Uterus (tissue), 3 donors: ENCODE measurements at regions not wholly inside any gene's neighbourhood (a gene's known extent, or its start where the extent isn't known, plus 50 kb on each side); places are given as distances from the start of the nearest gene placed in this dataset.

ENCODE experiments used
- DNase-seq, 2 donors: peaks; one replicate each; pipeline ENCODE4 v3.0.0-alpha.2; 2019 to 2020
- H3K27ac ChIP-seq, 2 donors: fragments of 200-600 bp; sonication (generic); 1 replicate in 1 of 2; 2 replicates in 1 of 2; pipeline ENCODE4 v1.5.1; 2016 to 2018
- H3K27me3 ChIP-seq, 2 donors: fragments of 200-600 bp; sonication (generic); one replicate each; pipeline ENCODE4 v1.5.1; 2018 to 2019; ENCODE audit warnings: control low read depth in 1 of 2
- H3K36me3 ChIP-seq, 2 donors: fragments of 200-600 bp; sonication (generic); one replicate each; pipeline ENCODE4 v1.5.1; 2019; ENCODE audit warnings: control low read depth in 1 of 2
- H3K4me1 ChIP-seq, 2 donors: fragments of 200-600 bp; sonication (generic); one replicate each; pipeline ENCODE4 v1.5.1; 2018 to 2019; ENCODE audit warnings: control low read depth in 1 of 2
- H3K4me3 ChIP-seq, 2 donors: fragments of 200-600 bp; sonication (generic); 1 replicate in 1 of 2; 2 replicates in 1 of 2; pipeline ENCODE4 v1.5.1; 2018 to 2019; ENCODE audit warnings: mild to moderate bottlenecking in 1 of 2
- H3K9me3 ChIP-seq, 2 donors: fragments of 200-600 bp; sonication (generic); one replicate each; pipeline ENCODE4 v1.5.1; 2019; ENCODE audit warnings: control low read depth in 1 of 2
- POLR2A ChIP-seq, 2 donors: fragments of 450-650 bp; IDR thresholded peaks; one replicate each; pipeline ENCODE4 v1.6.1; 2016; ENCODE audit warnings: antibody characterized with exemption in 2 of 2, mild to moderate bottlenecking in 1 of 2, moderate library complexity in 1 of 2
- intact Hi-C: fragments of 100-400 bp; cut with DNase I; formaldehyde crosslinking; loops from one replicate; pipeline ENCODE4 v1.15.1; 2023; ENCODE audit warnings: low total_unique reads
- TF ChIP-seq, protein P1 (sequence below), 4 experiments: fragments of 200-600 bp in 2 of 4; fragments of 450-650 bp in 2 of 4; sonication (generic) in 2 of 4; IDR thresholded peaks; one replicate each; pipeline ENCODE4 v1.5.1; 2016 to 2019; ENCODE audit warnings: antibody characterized with exemption in 4 of 4, mild to moderate bottlenecking in 2 of 4, moderate library complexity in 1 of 4
- donor health status: DM: yes; HTN: yes; CAD: no.

DNA sequence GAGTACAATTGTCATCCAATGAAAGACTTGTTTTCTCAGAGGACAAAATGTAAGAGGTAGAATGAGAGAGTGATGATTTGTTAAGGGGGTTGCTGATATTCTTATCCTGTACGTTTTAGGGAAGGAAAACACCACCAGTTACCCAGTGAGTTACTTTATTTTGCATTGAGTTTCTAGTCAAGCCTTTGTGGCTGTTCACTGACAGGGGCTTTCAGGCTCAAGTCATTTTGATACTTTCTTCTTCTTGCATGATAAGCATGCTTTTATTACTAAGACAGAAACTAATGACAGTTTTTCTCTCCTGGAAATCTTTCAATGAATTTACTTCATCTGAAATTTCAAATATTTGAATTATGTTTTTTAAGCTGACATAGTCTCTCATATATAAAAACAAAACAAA is 710.2 kb upstream of the POM121L12 start:
- Histone ChIP-seq H3K4me1 (no peaks in the 10 kb centered on the region), H3K36me3 (no peaks in the 10 kb centered on the region), H3K4me3 (no peak overlapping the region), H3K27ac (no peak overlapping the region), H3K9me3 (no peaks in the 10 kb centered on the region), H3K27me3 (no peaks in the 10 kb centered on the region)
- TF ChIP-seq POLR2A (IDR thresholded peaks at IDR 0.05): no peak
- TF ChIP-seq, protein P1, sequence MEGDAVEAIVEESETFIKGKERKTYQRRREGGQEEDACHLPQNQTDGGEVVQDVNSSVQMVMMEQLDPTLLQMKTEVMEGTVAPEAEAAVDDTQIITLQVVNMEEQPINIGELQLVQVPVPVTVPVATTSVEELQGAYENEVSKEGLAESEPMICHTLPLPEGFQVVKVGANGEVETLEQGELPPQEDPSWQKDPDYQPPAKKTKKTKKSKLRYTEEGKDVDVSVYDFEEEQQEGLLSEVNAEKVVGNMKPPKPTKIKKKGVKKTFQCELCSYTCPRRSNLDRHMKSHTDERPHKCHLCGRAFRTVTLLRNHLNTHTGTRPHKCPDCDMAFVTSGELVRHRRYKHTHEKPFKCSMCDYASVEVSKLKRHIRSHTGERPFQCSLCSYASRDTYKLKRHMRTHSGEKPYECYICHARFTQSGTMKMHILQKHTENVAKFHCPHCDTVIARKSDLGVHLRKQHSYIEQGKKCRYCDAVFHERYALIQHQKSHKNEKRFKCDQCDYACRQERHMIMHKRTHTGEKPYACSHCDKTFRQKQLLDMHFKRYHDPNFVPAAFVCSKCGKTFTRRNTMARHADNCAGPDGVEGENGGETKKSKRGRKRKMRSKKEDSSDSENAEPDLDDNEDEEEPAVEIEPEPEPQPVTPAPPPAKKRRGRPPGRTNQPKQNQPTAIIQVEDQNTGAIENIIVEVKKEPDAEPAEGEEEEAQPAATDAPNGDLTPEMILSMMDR (IDR thresholded peaks at IDR 0.05): no peak
- intact Hi-C loops: no loop called here
- DNase-seq: no peak

- no peak overlapping the region for H3K4me3 ChIP-seq
- no peaks in the 10 kb centered on the region for H3K4me1 ChIP-seq
- H3K9me3 ChIP-seq: no peaks in the 10 kb centered on the region
- no peaks in the 10 kb centered on the region for H3K27me3 ChIP-seq
- TF ChIP-seq POLR2A (IDR thresholded peaks at IDR 0.05): no peak
- TF ChIP-seq, protein P1 (IDR thresholded peaks at IDR 0.05): no peak
- H3K27ac ChIP-seq: no peak overlapping the region
- H3K36me3 ChIP-seq: no peaks in the 10 kb centered on the region
- intact Hi-C loops: no loop called here
- DNase-seq: no peak
Measured at GRCh38 chr7:52323202-52323746, 712.2 kb upstream of the POM121L12 start.

DNA sequence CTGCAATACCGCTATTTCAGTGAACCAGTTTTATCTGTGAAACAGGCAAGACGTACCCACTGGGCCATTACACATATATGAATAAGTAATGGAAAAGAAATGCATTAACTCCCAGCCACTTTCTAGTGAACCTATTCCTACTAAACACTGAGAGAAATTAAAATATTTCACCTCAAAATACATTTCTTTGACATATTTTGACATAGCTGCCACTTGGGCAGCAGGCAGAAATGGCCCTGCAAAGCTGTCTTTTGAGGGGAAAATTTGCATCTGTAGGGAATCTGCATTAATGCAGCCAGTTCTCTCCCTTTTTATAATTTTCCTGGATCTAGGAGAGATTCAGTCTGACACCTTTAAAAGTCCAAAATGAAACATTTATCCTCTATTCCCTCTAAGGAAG is 714.8 kb upstream of the POM121L12 start:
- no peaks in the 10 kb centered on the region for H3K36me3 ChIP-seq

DNA sequence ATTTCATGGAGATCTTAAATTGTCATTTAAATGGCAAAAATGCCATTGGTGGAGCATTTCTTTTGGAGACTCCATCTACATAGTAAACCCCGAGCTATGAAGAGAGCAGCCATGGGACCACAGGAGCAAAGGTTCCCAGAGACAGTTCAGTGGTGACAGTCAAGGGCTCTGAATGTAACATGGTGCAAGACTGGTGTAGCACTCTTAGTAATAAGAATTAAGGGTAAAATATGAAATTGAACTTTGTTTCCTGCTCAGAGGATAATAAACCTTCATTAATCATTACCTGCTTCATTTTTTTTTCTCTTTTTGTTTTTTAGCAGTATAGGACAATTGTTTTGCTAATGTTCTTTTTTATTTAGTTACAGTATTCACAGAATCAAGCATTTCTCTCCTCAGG is 717.5 kb upstream of the POM121L12 start:
- Histone ChIP-seq H3K36me3 (no peaks in the 10 kb centered on the region), H3K4me3 (no peak overlapping the region), H3K27ac (no peak overlapping the region), H3K9me3 (no peaks in the 10 kb centered on the region), H3K4me1 (no peaks in the 10 kb centered on the region), H3K27me3 (no peaks in the 10 kb centered on the region)
- TF ChIP-seq POLR2A (IDR thresholded peaks at IDR 0.05): no peak
- DNase-seq: no peak
- intact Hi-C loops: no loop called here

More for the DNA sequence above, 714.8 kb upstream of the POM121L12 start:
- H3K9me3 ChIP-seq: no peaks in the 10 kb centered on the region
- no peak for TF ChIP-seq POLR2A (IDR thresholded peaks at IDR 0.05)
- TF ChIP-seq, protein P1 (IDR thresholded peaks at IDR 0.05): no peak
- no peaks in the 10 kb centered on the region for H3K4me1 ChIP-seq
- H3K4me3 ChIP-seq: no peak overlapping the region
- H3K27ac ChIP-seq: no peak overlapping the region
- intact Hi-C loops: no loop called here
- DNase-seq: no peak
- H3K27me3 ChIP-seq: no peaks in the 10 kb centered on the region

DNA sequence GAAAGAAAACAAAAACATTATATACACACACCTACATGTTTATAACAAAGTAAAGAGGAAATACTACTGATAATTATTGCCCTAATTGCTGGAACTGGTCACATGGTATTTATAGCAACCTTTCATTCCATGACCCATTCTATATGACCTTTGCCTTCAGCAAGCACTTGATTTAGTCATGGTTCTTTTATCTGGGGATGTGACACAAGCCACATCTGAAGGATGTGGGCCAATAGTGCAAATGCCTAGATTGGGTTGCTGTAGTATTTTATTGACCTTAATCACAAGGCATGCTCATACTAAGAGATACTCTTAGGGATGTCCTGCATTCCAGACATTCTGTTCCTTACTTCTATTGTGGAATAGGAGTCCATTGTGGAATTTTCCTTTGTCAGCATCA is 723.5 kb upstream of the POM121L12 start:
- Histone ChIP-seq H3K27ac (no peak overlapping the region), H3K4me3 (no peak overlapping the region), H3K27me3 (no peaks in the 10 kb centered on the region), H3K4me1 (no peaks in the 10 kb centered on the region), H3K36me3 (no peaks in the 10 kb centered on the region), H3K9me3 (no peaks in the 10 kb centered on the region)
- DNase-seq: no peak
- intact Hi-C loops: no loop called here
- no peak for TF ChIP-seq POLR2A (IDR thresholded peaks at IDR 0.05)
- TF ChIP-seq, protein P1 (IDR thresholded peaks at IDR 0.05): no peak

- no peak overlapping the region for H3K4me3 ChIP-seq
- no peak for TF ChIP-seq POLR2A (IDR thresholded peaks at IDR 0.05)
- TF ChIP-seq, protein P1 (IDR thresholded peaks at IDR 0.05): no peak
- no peaks in the 10 kb centered on the region for H3K27me3 ChIP-seq
- H3K4me1 ChIP-seq: no peaks in the 10 kb centered on the region
- no peaks in the 10 kb centered on the region for H3K36me3 ChIP-seq
- H3K27ac ChIP-seq: no peak overlapping the region
- no peak for DNase-seq
- intact Hi-C loops: no loop called here
- H3K9me3 ChIP-seq: no peaks in the 10 kb centered on the region
Measured at GRCh38 chr7:52309631-52310030, 725.8 kb upstream of the POM121L12 start.
